HG02588 (cell line): ENCODE measurements at regions not wholly inside any gene's neighbourhood (a gene's known extent, or its start where the extent isn't known, plus 50 kb on each side); places are given as distances from the start of the nearest gene placed in this dataset.
"Not testable (repeated sequence)": the region's sequence is repeated elsewhere in the genome, so short reads cannot be mapped to it uniquely, and the experiment has no call there.

Source experiments
- ATAC-seq: cut with Tn5 transposase; IDR thresholded peaks from one replicate; pipeline ENCODE4 v1.9.1; 2021; ENCODE audit warnings: mild to moderate bottlenecking, moderate library complexity; ENCODE audit not compliant: unreplicated experiment

DNA sequence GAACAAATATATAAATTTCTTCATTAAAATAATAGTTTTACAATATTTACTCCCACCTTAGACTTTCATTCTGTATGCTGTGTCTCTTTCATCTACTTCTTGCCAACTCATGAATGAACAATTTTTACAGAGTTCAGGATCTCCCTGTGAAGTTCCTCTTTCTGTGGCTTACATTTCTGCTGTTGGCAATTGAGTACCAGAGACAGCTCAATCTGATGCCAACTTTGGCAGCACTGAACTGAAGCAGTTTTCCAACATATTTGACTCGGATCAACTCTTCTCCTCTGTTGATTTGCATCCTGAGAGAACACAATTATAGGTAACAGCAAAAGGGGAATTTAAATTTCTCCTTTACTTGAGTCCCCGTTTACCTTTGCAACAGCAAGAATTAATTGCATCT is 1262.2 kb downstream of the EFNA5 start:
- no peak for ATAC-seq

DNA sequence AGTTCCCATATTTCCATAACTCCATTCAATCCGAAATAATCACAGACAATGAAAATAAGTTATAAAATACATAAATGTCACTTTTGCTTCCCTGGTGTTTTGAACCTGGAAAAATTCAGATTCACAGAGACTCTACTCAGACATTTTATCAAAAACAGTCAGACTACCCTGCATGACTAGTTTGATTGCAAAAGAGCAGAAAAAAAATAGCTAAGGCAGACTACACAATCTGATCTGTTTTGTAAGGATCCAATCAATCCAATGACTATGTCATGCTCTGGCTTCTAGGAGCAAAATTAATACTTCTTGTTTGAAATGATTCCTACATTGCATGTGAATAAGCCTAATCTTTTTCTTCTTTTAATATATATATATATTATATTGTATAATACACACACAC is 1262.6 kb downstream of the EFNA5 start:
- ATAC-seq: no peak

DNA sequence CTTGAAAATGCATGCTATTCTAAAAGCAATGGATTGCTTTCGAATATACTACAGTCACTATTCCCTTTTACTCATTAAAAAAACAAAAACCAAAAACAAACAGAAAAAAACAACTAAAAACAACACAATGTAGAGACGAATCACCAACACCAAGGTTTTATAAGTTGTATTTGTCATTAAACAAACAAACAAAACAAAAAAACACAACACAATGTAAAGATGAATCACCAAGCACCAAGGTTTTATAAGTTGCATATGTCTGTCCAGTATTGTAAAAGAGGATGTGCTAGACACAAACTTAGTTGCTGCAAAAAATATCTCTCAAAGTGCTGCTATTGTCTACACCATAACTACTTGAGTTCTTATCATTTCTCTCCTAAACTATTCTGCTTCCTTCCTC is 1269.2 kb downstream of the EFNA5 start:
- ATAC-seq: no peak

DNA sequence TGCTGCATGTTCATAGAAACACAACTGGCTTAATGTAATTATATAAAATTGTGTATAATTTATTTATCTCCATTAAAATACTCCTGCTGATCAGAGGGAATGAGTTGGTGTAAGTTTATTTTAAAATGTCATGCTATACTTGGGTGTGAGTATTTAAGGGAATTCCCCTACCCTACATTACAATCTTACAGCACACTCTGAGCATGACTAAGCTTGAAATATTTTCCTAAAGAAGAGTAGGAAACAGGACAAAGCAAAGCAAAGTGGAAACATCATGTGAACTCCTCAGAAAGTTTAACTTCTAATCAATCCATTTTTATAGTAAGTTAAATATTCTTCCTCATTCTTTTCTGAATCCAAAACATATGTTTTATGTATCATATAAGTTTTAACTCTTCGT is 1271.3 kb downstream of the EFNA5 start:
- ATAC-seq: no peak

GRCh38 chr5:106397700-106398099 is 1273.0 kb downstream of the EFNA5 start:
- no peak for ATAC-seq

- no peak for ATAC-seq
These were observed 1277.5 kb downstream of the EFNA5 start for GRCh38 chr5:106393276-106393675.

GRCh38 chr5:106392766-106393165 is 1278.0 kb downstream of the EFNA5 start:
- no peak for ATAC-seq

- not testable (repeated sequence) for ATAC-seq
These were observed 1283.0 kb downstream of the EFNA5 start for GRCh38 chr5:106387767-106388166.

DNA sequence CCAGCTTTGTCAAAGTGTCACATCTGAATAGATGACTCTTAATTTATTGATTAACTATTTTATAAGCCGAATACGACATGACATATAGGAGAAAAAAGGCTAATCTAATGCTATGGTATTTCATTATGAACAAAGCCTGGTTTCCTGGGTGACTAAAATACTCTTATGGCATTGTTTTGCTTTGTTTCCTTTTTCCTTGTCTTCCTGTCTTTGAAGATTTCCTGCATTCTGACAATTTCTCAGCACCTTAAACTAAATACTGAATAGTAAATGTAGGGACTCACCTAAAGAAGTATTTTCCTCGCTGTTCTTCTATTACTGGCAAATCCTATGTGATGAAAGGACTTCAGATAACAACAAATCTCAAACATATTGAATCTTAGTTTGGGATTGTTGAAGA is 1284.5 kb downstream of the EFNA5 start:
- ATAC-seq: no peak

DNA sequence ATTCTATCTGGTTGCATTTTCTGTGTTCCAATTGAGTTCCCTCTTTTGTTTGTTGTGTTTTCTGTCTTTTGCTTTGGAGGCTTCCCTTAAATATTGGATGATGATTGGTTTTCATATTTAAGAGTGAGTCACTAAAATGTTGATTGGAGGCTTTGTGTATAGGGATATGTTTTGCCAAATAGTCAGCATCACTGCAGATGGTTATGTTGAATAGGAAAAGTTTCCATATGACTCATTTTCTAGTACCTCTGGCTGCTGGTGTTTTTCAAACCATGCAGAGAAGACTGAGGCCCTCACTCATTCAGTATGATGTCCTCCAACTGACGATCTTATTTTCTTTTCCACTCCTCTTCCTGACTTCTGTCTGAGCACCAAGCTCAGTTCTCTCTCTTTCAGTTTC is 1290.0 kb downstream of the EFNA5 start:
- no peak for ATAC-seq

DNA sequence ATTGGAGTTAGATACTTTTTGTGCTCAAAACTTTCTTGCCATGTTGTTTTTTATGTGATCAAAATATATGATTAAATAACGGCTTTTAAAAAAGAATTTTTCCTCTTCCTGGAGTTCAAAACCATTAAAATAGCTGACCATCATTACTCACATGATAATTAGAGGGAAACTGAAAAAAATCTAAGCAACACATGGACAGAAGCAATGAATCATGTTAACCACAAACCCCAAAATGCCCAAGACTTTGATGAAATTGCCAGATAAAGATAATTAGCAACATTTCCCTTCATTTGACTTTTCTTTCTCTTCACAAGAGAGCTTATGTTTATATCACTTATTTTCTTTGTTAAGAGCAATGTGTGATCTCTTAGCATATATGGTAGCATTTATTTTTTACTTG is 1294.2 kb downstream of the EFNA5 start:
- ATAC-seq: no peak

- no peak for ATAC-seq
These were observed 1295.8 kb downstream of the EFNA5 start for GRCh38 chr5:106374956-106375355.

DNA sequence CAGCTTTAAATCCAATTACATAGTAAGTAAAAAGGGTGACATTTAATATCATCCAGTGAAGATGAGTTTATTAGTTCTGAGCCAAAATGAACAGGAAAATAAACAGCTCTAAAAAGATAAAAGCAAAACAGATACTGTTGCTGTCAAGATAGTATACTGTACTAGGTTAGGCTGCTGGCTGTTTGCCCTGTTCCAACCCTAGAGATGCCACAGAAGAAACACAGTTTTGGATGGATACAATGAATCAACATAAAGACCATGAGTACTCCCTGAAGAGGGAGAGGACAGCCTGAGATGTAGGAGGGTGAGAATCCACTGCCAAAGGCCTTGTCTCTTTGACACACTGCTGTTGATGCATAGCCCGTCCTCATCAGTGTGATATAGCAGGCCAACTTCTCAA is 1302.7 kb downstream of the EFNA5 start:
- no peak for ATAC-seq

DNA sequence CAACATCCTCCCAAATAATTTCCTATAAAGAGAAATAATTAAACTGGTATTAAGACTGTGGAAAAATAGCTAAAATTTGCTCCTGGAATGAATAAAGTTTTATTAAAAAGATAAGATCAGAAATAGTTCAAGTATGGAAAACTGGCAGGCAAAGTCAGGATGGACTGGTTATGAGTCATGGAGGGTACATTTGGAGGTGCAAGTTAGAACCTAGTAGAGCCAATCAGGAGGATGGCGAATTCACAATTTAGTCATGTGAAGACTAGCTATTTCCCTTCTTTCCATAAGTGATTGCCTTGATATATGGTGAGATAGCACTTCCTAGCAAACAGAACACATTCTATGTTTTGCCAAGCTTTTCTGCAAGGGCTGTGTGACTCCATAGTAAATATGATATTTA is 1303.5 kb downstream of the EFNA5 start:
- ATAC-seq: no peak

DNA sequence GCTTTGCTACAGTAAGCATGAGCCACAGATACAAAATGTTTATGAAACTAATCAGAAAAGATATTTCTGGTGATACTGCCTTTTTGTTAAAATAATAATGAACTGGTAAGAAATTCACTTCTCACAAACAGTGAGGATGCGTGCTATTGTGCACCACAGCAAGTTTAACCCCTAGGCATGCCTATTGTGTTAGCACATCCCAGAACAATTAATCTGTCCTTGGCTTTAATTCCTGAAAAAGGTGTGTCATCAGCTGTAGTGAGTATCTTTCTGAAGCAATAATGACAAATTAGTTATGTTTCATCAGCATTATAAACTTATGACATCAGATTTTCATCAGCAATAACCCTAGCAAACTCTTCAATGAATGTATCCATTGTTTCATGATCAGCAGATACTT is 1307.2 kb downstream of the EFNA5 start:
- ATAC-seq: no peak

- no peak for ATAC-seq
These were observed 1308.8 kb downstream of the EFNA5 start for GRCh38 chr5:106361905-106362304.

- ATAC-seq: no peak
These were observed 1339.3 kb downstream of the EFNA5 start for GRCh38 chr5:106331415-106331814.

DNA sequence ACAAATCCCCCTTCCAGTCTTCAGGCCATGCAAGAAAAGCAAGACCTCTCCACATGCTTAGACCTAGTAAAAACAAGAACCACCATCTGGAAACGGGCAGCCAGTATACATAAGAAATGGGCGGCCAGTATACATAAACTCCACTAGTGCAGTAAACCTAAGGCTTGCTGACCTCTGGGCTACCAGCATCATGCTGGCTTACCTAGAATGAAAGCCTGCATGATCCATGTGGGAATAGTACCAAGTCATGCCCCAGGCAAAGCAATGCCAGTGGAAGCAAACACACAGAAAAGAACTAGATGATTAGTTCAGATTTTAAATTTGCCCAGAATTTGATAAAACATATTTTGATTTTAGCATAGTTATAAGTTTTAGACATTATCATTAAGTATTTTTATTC is 1346.4 kb downstream of the EFNA5 start:
- no peak for ATAC-seq

DNA sequence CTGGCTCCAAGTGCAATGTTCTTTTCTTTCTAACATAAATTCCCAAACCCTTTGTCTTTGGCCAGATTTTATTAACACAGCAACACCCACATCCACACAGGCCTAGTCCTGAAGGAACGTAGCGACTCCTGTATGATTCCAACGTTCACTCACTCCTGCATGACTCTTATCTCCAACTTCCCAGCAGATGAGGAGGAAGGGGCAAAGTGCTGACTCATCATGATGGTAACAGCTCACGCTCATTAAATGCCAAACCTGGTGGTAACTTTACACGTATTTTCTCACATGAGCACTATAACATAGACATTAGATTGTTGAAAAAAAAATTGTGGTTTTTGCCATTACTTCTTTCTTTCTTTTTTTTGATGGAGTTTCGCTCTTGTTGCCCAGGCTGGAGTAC is 1349.5 kb downstream of the EFNA5 start:
- no peak for ATAC-seq

DNA sequence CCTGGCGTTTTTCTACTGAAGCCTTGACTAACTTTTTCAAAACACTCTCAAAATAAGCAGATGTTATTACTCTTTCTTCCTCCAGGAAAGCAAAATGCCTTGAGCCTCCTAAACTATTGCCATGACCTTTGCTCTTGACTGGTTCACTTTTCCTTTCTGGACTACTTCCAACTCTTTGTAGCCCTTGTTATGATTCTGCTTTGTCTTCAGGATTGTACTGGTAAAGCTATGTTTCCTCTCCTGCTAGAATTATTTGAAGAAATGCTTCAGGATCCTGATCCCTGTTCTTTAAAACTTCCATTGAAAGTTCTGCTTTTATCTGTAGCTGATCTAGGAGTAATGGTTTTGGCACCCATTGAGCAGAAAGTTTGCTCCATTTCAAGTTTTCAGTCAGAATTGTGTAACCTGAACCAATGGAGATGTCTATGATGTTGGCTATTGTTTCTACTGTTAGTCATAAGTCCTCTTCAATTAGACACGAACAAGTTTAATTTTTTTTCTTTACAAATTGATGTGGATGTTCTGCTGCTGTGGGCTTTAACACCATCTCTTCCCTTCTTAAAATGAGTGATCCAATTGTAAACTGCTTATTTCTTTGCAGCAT is 1356.4 kb downstream of the EFNA5 start:
- ATAC-seq: no peak

GRCh38 chr5:106312360-106312759 is 1358.4 kb downstream of the EFNA5 start:
- no peak for ATAC-seq

DNA sequence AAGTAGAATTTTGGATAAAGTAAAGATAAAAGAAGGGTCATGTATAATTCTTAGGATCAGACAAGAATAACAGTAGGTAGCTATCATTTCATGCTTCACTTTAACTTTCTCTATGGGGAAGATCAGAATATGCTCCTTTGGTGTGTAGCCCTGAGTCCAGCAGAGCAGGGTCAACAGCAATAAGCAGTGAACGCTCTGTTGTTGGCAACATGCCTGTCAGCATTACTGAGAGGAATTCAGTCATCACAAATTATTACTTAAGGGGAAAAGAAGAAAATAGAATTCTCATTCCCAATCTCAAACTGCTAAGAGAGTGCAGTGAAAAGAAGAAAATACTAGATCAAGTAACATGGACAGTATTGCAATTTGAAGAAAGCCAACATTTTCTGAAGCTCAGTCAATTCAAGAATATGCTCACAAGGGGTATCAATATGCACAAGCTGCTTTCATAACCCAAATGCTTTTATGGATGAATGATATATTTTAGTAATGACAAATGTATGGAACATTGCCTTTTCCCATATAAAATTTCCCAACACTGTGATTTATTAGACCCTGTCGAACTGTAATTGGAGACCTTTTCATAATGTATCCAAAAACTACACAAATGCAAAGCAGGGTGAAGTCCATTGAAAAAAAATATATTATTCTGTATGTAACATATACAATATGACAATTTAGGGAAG is 1359.4 kb downstream of the EFNA5 start:
- ATAC-seq: no peak

DNA sequence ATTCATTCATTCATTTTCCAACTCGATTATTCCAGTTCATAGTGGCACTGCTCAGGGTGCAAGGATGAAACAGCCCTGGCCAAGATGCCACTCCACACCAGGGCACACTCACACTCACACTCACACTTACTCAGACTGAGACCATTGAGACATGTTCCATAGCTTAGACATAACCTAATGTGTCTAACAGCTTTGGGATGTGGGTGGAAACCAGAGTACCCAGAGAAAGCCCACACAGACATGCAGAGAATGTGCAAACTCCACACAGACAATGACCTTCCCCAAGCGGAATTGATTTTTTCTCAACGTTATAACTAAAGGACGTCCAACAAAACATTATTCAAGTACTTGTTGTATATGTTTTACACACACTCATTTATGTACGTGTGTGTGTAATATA is 1363.5 kb downstream of the EFNA5 start:
- ATAC-seq: no peak
